IPS-20b (cell line): ENCODE measurements at regions not wholly inside any gene's neighbourhood (a gene's known extent, or its start where the extent isn't known, plus 50 kb on each side); places are given as distances from the start of the nearest gene placed in this dataset.

Experiments used
- H3K27ac ChIP-seq: one replicate; pipeline ENCODE4 v1.5.1; 2013; ENCODE audit warnings: low read length
- H3K27me3 ChIP-seq: 2 replicates; pipeline ENCODE4 v1.6.1; 2013; ENCODE audit warnings: mild to moderate bottlenecking, low read length, inconsistent platforms; ENCODE audit not compliant: insufficient read depth
- H3K36me3 ChIP-seq: 2 replicates; pipeline ENCODE4 v1.6.1; 2013; ENCODE audit warnings: low read depth, mild to moderate bottlenecking, inconsistent platforms, low read length, moderate library complexity; ENCODE audit not compliant: insufficient read depth
- H3K4me1 ChIP-seq: 2 replicates; pipeline ENCODE4 v1.6.1; 2013; ENCODE audit warnings: mild to moderate bottlenecking, control low read depth, inconsistent platforms, low read length, moderate library complexity; ENCODE audit not compliant: insufficient read depth
- H3K4me3 ChIP-seq: 2 replicates; pipeline ENCODE4 v1.5.1; 2013; ENCODE audit warnings: mild to moderate bottlenecking, low read length, inconsistent platforms
- H3K9ac ChIP-seq: 2 replicates; pipeline ENCODE4 v1.6.1; 2013; ENCODE audit warnings: low read depth, mild to moderate bottlenecking, inconsistent platforms, low read length, moderate library complexity
- H3K9me3 ChIP-seq: 2 replicates; pipeline ENCODE4 v1.6.1; 2013; ENCODE audit warnings: mild to moderate bottlenecking, low read depth, low read length, inconsistent platforms; ENCODE audit not compliant: insufficient read depth

GRCh38 chr2:242027676-242028450, 158.3 kb downstream of the RTP5 start:
- 0 out of 2 replicates have a peak, but pooled peaks cover 5% of the 10 kb centered on the region for H3K27me3 ChIP-seq
- H3K4me3 ChIP-seq = no peak overlapping the region
- no peaks in the 10 kb centered on the region for H3K36me3 ChIP-seq
- peaks cover 6% of the 10 kb centered on the region; the same call in 1 of the 2 replicates for H3K9me3 ChIP-seq
- no peak overlapping the region for H3K9ac ChIP-seq
- H3K27ac ChIP-seq = no peak overlapping the region
- no peaks in the 10 kb centered on the region; the same call in 1 of the 2 replicates for H3K4me1 ChIP-seq

- no peak overlapping the region for H3K27ac ChIP-seq
- H3K9me3 ChIP-seq = peaks cover 6% of the 10 kb centered on the region; the same call in 1 of the 2 replicates
- H3K4me1 ChIP-seq = peaks cover 7% of the 10 kb centered on the region; the same call in 1 of the 2 replicates
- peaks cover 11% of the 10 kb centered on the region; the same call in 1 of the 2 replicates for H3K27me3 ChIP-seq
- H3K4me3 ChIP-seq = no peak overlapping the region
- H3K9ac ChIP-seq = no peak overlapping the region
- H3K36me3 ChIP-seq = no peaks in the 10 kb centered on the region
Measured at GRCh38 chr2:242029422-242030225, 160.1 kb downstream of the RTP5 start.

- Histone ChIP-seq H3K4me3 (no peak overlapping the region), H3K9me3 (0 out of 2 replicates have a peak, but pooled peaks cover under 1% of the 10 kb centered on the region), H3K4me1 (peaks cover 7% of the 10 kb centered on the region; the same call in 1 of the 2 replicates), H3K9ac (no peak overlapping the region), H3K36me3 (no peaks in the 10 kb centered on the region), H3K27ac (no peak overlapping the region), H3K27me3 (peaks cover 11% of the 10 kb centered on the region; the same call in 1 of the 2 replicates)
Measured at GRCh38 chr2:242030226-242030575, 160.7 kb downstream of the RTP5 start.

- H3K4me1 ChIP-seq = peaks cover 7% of the 10 kb centered on the region; the same call in 1 of the 2 replicates
- no peaks in the 10 kb centered on the region for H3K9me3 ChIP-seq
- H3K27me3 ChIP-seq = peaks cover 11% of the 10 kb centered on the region; the same call in 1 of the 2 replicates
- H3K36me3 ChIP-seq = no peaks in the 10 kb centered on the region
- no peak overlapping the region for H3K27ac ChIP-seq
- H3K9ac ChIP-seq = no peak overlapping the region
- no peak overlapping the region for H3K4me3 ChIP-seq
Measured at GRCh38 chr2:242030858-242031257, 161.3 kb downstream of the RTP5 start.

GRCh38 chr2:242031481-242032019, 162.0 kb downstream of the RTP5 start:
- peaks cover 11% of the 10 kb centered on the region; the same call in 1 of the 2 replicates for H3K27me3 ChIP-seq
- H3K4me1 ChIP-seq = peaks cover 7% of the 10 kb centered on the region; the same call in 1 of the 2 replicates
- H3K9ac ChIP-seq = no peak overlapping the region
- no peaks in the 10 kb centered on the region for H3K9me3 ChIP-seq
- no peak overlapping the region for H3K4me3 ChIP-seq
- H3K27ac ChIP-seq = no peak overlapping the region
- no peaks in the 10 kb centered on the region for H3K36me3 ChIP-seq

- no peak overlapping the region for H3K27ac ChIP-seq
- peaks cover 11% of the 10 kb centered on the region; the same call in 1 of the 2 replicates for H3K27me3 ChIP-seq
- H3K9me3 ChIP-seq = no peaks in the 10 kb centered on the region
- no peaks in the 10 kb centered on the region for H3K36me3 ChIP-seq
- H3K9ac ChIP-seq = no peak overlapping the region
- H3K4me1 ChIP-seq = peaks cover 7% of the 10 kb centered on the region; the same call in 1 of the 2 replicates
- no peak overlapping the region for H3K4me3 ChIP-seq
Measured at GRCh38 chr2:242032780-242033656, 163.5 kb downstream of the RTP5 start.

GRCh38 chr2:242034138-242034537, 164.6 kb downstream of the RTP5 start:
- Histone ChIP-seq H3K9ac (no peak overlapping the region; the same call in 1 of the 2 replicates), H3K27me3 (peaks cover 11% of the 10 kb centered on the region; the same call in 1 of the 2 replicates), H3K27ac (no peak overlapping the region), H3K4me1 (peaks cover 7% of the 10 kb centered on the region; the same call in 1 of the 2 replicates), H3K9me3 (no peaks in the 10 kb centered on the region), H3K4me3 (no peak overlapping the region), H3K36me3 (no peaks in the 10 kb centered on the region)

GRCh38 chr2:242034996-242035814, 165.7 kb downstream of the RTP5 start:
- Histone ChIP-seq H3K9ac (no peak overlapping the region), H3K4me1 (peaks cover 7% of the 10 kb centered on the region; the same call in 1 of the 2 replicates), H3K27ac (no peak overlapping the region), H3K9me3 (no peaks in the 10 kb centered on the region), H3K27me3 (peaks cover 11% of the 10 kb centered on the region; the same call in 1 of the 2 replicates), H3K4me3 (no peak overlapping the region), H3K36me3 (no peaks in the 10 kb centered on the region)

- no peak overlapping the region for H3K9ac ChIP-seq
- H3K4me1 ChIP-seq = peaks cover 7% of the 10 kb centered on the region; the same call in 1 of the 2 replicates
- H3K4me3 ChIP-seq = no peak overlapping the region
- no peaks in the 10 kb centered on the region for H3K9me3 ChIP-seq
- no peak overlapping the region for H3K27ac ChIP-seq
- no peaks in the 10 kb centered on the region for H3K36me3 ChIP-seq
- H3K27me3 ChIP-seq = peaks cover 11% of the 10 kb centered on the region; the same call in 1 of the 2 replicates
Measured at GRCh38 chr2:242035858-242036652, 166.5 kb downstream of the RTP5 start.

- H3K36me3 ChIP-seq = no peaks in the 10 kb centered on the region
- H3K27me3 ChIP-seq = peaks cover 9% of the 10 kb centered on the region; the same call in 1 of the 2 replicates
- H3K9ac ChIP-seq = no peak overlapping the region
- no peaks in the 10 kb centered on the region for H3K9me3 ChIP-seq
- peaks cover 7% of the 10 kb centered on the region; the same call in 1 of the 2 replicates for H3K4me1 ChIP-seq
- no peak overlapping the region for H3K27ac ChIP-seq
- no peak overlapping the region for H3K4me3 ChIP-seq
Measured at GRCh38 chr2:242036653-242036950, 167.1 kb downstream of the RTP5 start.
